Peyer's patch (tissue), 4 donors: ENCODE measurements at regions not wholly inside any gene's neighbourhood (a gene's known extent, or its start where the extent isn't known, plus 50 kb on each side); places are given as distances from the start of the nearest gene placed in this dataset.
A peak's percentile ranks its signal among the peaks of the same experiment; 100 is the strongest.
"Not testable (repeated sequence)": the region's sequence is repeated elsewhere in the genome, so short reads cannot be mapped to it uniquely, and the experiment has no call there.

Experiments
- DNase-seq, 3 donors: peaks; one replicate each; pipeline ENCODE4 v3.0.0-alpha.2; 2017 to 2019
- H3K27ac ChIP-seq, 4 donors: fragments of 200-600 bp; sonication (generic); one replicate each; pipeline ENCODE4 v1.5.1; 2016 to 2019
- H3K27me3 ChIP-seq, 2 donors: fragments of 200-600 bp; sonication (generic); one replicate each; pipeline ENCODE4 v1.5.1; 2019
- H3K36me3 ChIP-seq, 3 donors: fragments of 200-600 bp; sonication (generic); one replicate each; pipeline ENCODE4 v1.5.1; 2016 to 2019
- H3K4me1 ChIP-seq, 4 donors: fragments of 200-600 bp; sonication (generic); one replicate each; pipeline ENCODE4 v1.5.1; 2016 to 2019
- H3K4me3 ChIP-seq, 4 donors: fragments of 200-600 bp; sonication (generic); 1 replicate in 3 of 4; 2 replicates in 1 of 4; pipeline ENCODE4 v1.5.1; 2016 to 2019; ENCODE audit warnings: mild to moderate bottlenecking in 1 of 4
- H3K9me3 ChIP-seq, 4 donors: fragments of 200-600 bp; sonication (generic); one replicate each; pipeline ENCODE4 v1.5.1; 2016 to 2019; ENCODE audit warnings: mild to moderate bottlenecking in 1 of 4
- POLR2A ChIP-seq, 2 donors: fragments of 450-650 bp; IDR thresholded peaks; one replicate each; pipeline ENCODE4 v1.5.1; 2017; ENCODE audit warnings: antibody characterized with exemption in 2 of 2, mild to moderate bottlenecking in 2 of 2, moderate library complexity in 2 of 2
- TF ChIP-seq, protein P1 (sequence below), 6 experiments: fragments of 450-650 bp in 4 of 6; fragments of 200-600 bp in 2 of 6; sonication (generic) in 1 of 6; IDR thresholded peaks; one replicate each; pipeline ENCODE4 v1.5.1; 2017 to 2019; ENCODE audit warnings: antibody characterized with exemption in 6 of 6, mild to moderate bottlenecking in 3 of 6, moderate library complexity in 1 of 6

GRCh38 chr6:127406722-127407121, 52.5 kb downstream of the KIAA0408 start:
- H3K4me1 ChIP-seq, DNase-seq, H3K36me3 ChIP-seq, H3K4me3 ChIP-seq, H3K27me3 ChIP-seq, H3K9me3 ChIP-seq: not testable (repeated sequence)
- H3K27ac ChIP-seq = peak overlapping the region in 1 of 4 donors; percentile 39

GRCh38 chr6:127406122-127406521, 53.1 kb downstream of the KIAA0408 start:
- Histone ChIP-seq H3K9me3 (no peaks in the 10 kb centered on the region), H3K4me1 (no peaks in the 10 kb centered on the region), H3K36me3 (no peaks in the 10 kb centered on the region), H3K27ac (peak overlapping the region in 1 of 4 donors; percentile 39), H3K27me3 (no peaks in the 10 kb centered on the region), H3K4me3 (no peak overlapping the region)
- DNase-seq = no peak
- TF ChIP-seq, protein P1, sequence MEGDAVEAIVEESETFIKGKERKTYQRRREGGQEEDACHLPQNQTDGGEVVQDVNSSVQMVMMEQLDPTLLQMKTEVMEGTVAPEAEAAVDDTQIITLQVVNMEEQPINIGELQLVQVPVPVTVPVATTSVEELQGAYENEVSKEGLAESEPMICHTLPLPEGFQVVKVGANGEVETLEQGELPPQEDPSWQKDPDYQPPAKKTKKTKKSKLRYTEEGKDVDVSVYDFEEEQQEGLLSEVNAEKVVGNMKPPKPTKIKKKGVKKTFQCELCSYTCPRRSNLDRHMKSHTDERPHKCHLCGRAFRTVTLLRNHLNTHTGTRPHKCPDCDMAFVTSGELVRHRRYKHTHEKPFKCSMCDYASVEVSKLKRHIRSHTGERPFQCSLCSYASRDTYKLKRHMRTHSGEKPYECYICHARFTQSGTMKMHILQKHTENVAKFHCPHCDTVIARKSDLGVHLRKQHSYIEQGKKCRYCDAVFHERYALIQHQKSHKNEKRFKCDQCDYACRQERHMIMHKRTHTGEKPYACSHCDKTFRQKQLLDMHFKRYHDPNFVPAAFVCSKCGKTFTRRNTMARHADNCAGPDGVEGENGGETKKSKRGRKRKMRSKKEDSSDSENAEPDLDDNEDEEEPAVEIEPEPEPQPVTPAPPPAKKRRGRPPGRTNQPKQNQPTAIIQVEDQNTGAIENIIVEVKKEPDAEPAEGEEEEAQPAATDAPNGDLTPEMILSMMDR (IDR thresholded peaks at IDR 0.05) = no peak
- TF ChIP-seq POLR2A (IDR thresholded peaks at IDR 0.05) = no peak

DNA sequence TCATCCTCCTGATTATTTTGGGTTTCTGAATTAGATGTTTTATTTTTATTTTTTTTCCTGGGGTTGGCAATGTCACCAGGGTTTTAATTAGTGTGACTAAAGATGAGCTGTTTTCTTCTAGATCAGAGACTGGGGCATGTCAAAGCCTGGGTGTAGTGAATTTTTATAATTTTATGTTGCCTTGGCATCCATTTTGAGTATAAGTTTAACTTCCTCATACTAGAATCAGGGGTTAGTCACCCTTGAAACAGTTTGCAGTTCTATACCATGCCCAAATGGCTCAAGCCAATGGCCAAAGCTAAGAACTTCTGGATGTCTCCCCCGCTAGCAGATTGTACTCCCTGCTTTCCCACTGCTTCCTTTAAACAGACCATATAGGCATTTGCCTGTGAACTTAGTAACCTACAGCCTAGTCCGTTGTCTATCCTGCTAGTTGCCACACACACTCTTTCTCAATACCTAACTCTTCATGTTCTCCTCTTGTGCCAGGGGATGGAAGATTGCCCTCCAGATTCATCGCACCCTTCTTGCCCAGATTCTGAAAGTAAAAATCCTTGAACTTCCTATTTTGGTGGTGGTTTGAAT, 54.5 kb downstream of the KIAA0408 start:
- Histone ChIP-seq H3K9me3 (no peaks in the 10 kb centered on the region), H3K27me3 (no peaks in the 10 kb centered on the region), H3K4me3 (no peak overlapping the region), H3K36me3 (no peaks in the 10 kb centered on the region), H3K27ac (no peak overlapping the region), H3K4me1 (no peaks in the 10 kb centered on the region)
- DNase-seq = no peak
- TF ChIP-seq POLR2A (IDR thresholded peaks at IDR 0.05) = no peak
- TF ChIP-seq, protein P1 (IDR thresholded peaks at IDR 0.05) = no peak

- Histone ChIP-seq H3K9me3 (no peaks in the 10 kb centered on the region), H3K4me3 (no peak overlapping the region), H3K27me3 (no peaks in the 10 kb centered on the region), H3K36me3 (no peaks in the 10 kb centered on the region), H3K27ac (no peak overlapping the region), H3K4me1 (no peaks in the 10 kb centered on the region)
- DNase-seq = no peak
- TF ChIP-seq, protein P1 (IDR thresholded peaks at IDR 0.05) = no peak
- no peak for TF ChIP-seq POLR2A (IDR thresholded peaks at IDR 0.05)
Observed at GRCh38 chr6:127404133-127404532, 55.1 kb downstream of the KIAA0408 start.

GRCh38 chr6:127403636-127404035, 55.6 kb downstream of the KIAA0408 start:
- H3K4me1 ChIP-seq = no peaks in the 10 kb centered on the region
- no peak overlapping the region for H3K4me3 ChIP-seq
- H3K9me3 ChIP-seq = no peaks in the 10 kb centered on the region
- no peak overlapping the region for H3K27ac ChIP-seq
- no peak for TF ChIP-seq POLR2A (IDR thresholded peaks at IDR 0.05)
- TF ChIP-seq, protein P1 (IDR thresholded peaks at IDR 0.05) = no peak
- no peaks in the 10 kb centered on the region for H3K27me3 ChIP-seq
- DNase-seq = no peak
- no peaks in the 10 kb centered on the region for H3K36me3 ChIP-seq

- TF ChIP-seq POLR2A (IDR thresholded peaks at IDR 0.05) = no peak
- TF ChIP-seq, protein P1 (IDR thresholded peaks at IDR 0.05) = no peak
- no peak overlapping the region for H3K4me3 ChIP-seq
- DNase-seq = no peak
- H3K27ac ChIP-seq = no peak overlapping the region
- H3K36me3 ChIP-seq = no peaks in the 10 kb centered on the region
- no peaks in the 10 kb centered on the region for H3K9me3 ChIP-seq
- no peaks in the 10 kb centered on the region for H3K27me3 ChIP-seq
- H3K4me1 ChIP-seq = no peaks in the 10 kb centered on the region
Observed at GRCh38 chr6:127402890-127403617, 56.1 kb downstream of the KIAA0408 start.
